ENCODE measurements at regions not wholly inside any gene's neighbourhood (a gene's known extent, or its start where the extent isn't known, plus 50 kb on each side); places are given as distances from the start of the nearest gene placed in this dataset.

DNA sequence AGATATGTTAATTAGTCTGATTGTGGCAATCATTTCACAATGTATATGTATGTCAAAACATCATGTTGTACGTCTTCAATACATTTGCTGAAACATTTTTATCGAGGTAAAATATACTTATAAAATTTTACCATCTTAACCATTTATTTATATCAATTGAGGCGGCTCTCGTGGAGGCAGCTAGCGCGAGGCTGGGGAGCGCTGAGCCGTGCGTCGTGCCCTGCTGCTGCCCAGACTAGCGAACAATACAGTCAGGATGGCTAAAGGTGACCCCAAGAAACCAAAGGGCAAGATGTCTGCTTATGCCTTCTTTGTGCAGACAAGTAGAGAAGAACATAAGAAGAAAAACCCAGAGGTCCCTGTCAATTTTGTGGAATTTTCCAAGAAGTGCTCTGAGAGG, 202.5 kb upstream of the PBX1 start:
- Mint-ChIP-seq H3K27me3 (ENCODE audit: low read depth) (no peaks in the 10 kb centered on the region), H3K4me3 (no peak overlapping the region), H3K36me3 (ENCODE audit: insufficient read depth in 1 of 3, low read depth in 3 of 3) (no peaks in the 10 kb centered on the region), H3K9me3 (no peaks in the 10 kb centered on the region; a peak in 1 of 5 replicates), H3K4me1 (no peaks in the 10 kb centered on the region), H3K27ac (no peak overlapping the region)
- Histone ChIP-seq H3K79me2 (ENCODE audit: insufficient read depth, low read length) (no peaks in the 10 kb centered on the region), H3K9ac (ENCODE audit: extremely low read depth, insufficient read length, low read length) (no peak overlapping the region), H2BK120ac (ENCODE audit: low read depth, low read length, poor library complexity, severe bottlenecking) (no peak overlapping the region), H2BK15ac (ENCODE audit: low read depth, low read length) (no peak overlapping the region), H2AK5ac (ENCODE audit: insufficient read length, low read length) (no peak overlapping the region), H2BK20ac (ENCODE audit: low read depth, low read length, poor library complexity, severe bottlenecking) (no peak overlapping the region), H3K27ac (ENCODE audit: insufficient read length, low read depth, low read length) (no peak overlapping the region), H2AFZ (ENCODE audit: low read length) (no peak overlapping the region), H3K4me2 (ENCODE audit: insufficient read depth, insufficient read length, low read length) (no peak overlapping the region), H3K4me1 (ENCODE audit: insufficient read depth, low read length) (no peaks in the 10 kb centered on the region), H3K4ac (ENCODE audit: low read depth, low read length) (no peak overlapping the region), H3K14ac (ENCODE audit: insufficient read depth, low read length) (no peak overlapping the region), H4K20me1 (ENCODE audit: control insufficient read depth, insufficient read depth, insufficient read length) (no peaks in the 10 kb centered on the region), H2BK5ac (ENCODE audit: insufficient read length, low read length) (no peak overlapping the region), H2BK12ac (ENCODE audit: insufficient read length, low read depth, low read length) (no peak overlapping the region), H3K27me3 (ENCODE audit: insufficient read depth, low read length) (no peaks in the 10 kb centered on the region), H3K79me1 (ENCODE audit: insufficient read depth, low read depth, low read length, poor library complexity, severe bottlenecking) (no peaks in the 10 kb centered on the region), H3K23me2 (ENCODE audit: insufficient read length, low read depth, low read length, poor library complexity, severe bottlenecking) (no peaks in the 10 kb centered on the region), H3K23ac (ENCODE audit: insufficient read length, low read depth, low read length) (no peak overlapping the region), H3T11ph (ENCODE audit: low read length) (no peak overlapping the region), H4K5ac (ENCODE audit: insufficient read length, low read depth, low read length) (no peak overlapping the region), H4K8ac (replicated peaks; ENCODE audit: insufficient read length, low read depth, low read length) (no peak overlapping the region), H3K9me3 (ENCODE audit: control insufficient read depth, low read depth, low read length) (no peaks in the 10 kb centered on the region), H3K18ac (ENCODE audit: insufficient read length, low read depth, low read length) (no peak overlapping the region), H3K56ac (ENCODE audit: insufficient read length, low read depth, low read length) (no peak overlapping the region), H4K91ac (ENCODE audit: insufficient read length, low read depth, low read length) (no peak overlapping the region)
- TF ChIP-seq, protein P1, sequence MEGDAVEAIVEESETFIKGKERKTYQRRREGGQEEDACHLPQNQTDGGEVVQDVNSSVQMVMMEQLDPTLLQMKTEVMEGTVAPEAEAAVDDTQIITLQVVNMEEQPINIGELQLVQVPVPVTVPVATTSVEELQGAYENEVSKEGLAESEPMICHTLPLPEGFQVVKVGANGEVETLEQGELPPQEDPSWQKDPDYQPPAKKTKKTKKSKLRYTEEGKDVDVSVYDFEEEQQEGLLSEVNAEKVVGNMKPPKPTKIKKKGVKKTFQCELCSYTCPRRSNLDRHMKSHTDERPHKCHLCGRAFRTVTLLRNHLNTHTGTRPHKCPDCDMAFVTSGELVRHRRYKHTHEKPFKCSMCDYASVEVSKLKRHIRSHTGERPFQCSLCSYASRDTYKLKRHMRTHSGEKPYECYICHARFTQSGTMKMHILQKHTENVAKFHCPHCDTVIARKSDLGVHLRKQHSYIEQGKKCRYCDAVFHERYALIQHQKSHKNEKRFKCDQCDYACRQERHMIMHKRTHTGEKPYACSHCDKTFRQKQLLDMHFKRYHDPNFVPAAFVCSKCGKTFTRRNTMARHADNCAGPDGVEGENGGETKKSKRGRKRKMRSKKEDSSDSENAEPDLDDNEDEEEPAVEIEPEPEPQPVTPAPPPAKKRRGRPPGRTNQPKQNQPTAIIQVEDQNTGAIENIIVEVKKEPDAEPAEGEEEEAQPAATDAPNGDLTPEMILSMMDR (conservative IDR thresholded peaks at IDR 0.05) = no peak
- no peak for DNase-seq
- no CpG with 5 or more reads among the region's 11 CpGs for WGBS (ENCODE audit: extremely low coverage, insufficient read length, low lambda C conversion rate)
